Endodermal cell (in vitro differentiated cells): ENCODE measurements at regions not wholly inside any gene's neighbourhood (a gene's known extent, or its start where the extent isn't known, plus 50 kb on each side); places are given as distances from the start of the nearest gene placed in this dataset.

Source experiments
- DNase-seq: peaks from one replicate; pipeline ENCODE4 v3.0.0-alpha.2; 2017
- H3K27ac ChIP-seq: 2 replicates; pipeline ENCODE4 v1.5.1; 2013; ENCODE audit warnings: mild to moderate bottlenecking, low read depth, low read length, moderate library complexity
- H3K27me3 ChIP-seq: 2 replicates; pipeline ENCODE4 v1.6.1; 2013; ENCODE audit warnings: mild to moderate bottlenecking, low read length, moderate library complexity; ENCODE audit not compliant: insufficient read depth, control insufficient read depth, poor library complexity, severe bottlenecking
- H3K36me3 ChIP-seq: 2 replicates; pipeline ENCODE4 v1.7.0; 2013; ENCODE audit warnings: mild to moderate bottlenecking, low read length, moderate library complexity; ENCODE audit not compliant: control insufficient read depth, insufficient read depth
- H3K4me1 ChIP-seq: one replicate; pipeline ENCODE4 v1.7.0; 2013; ENCODE audit warnings: low read length; ENCODE audit not compliant: control insufficient read depth, insufficient read depth
- H3K4me3 ChIP-seq: 2 replicates; pipeline ENCODE4 v1.5.1; 2013; ENCODE audit warnings: mild to moderate bottlenecking, low read length, moderate library complexity
- H3K9ac ChIP-seq: 2 replicates; pipeline ENCODE4 v1.6.1; 2013; ENCODE audit warnings: mild to moderate bottlenecking, low read length, moderate library complexity; ENCODE audit not compliant: poor library complexity, severe bottlenecking; ENCODE audit errors: extremely low read depth
- H3K9me3 ChIP-seq: 2 replicates; pipeline ENCODE4 v1.6.1; 2013; ENCODE audit warnings: mild to moderate bottlenecking, low read length, moderate library complexity; ENCODE audit not compliant: control insufficient read depth
- H3K27ac Mint-ChIP-seq: 2 replicates; pipeline ENCODE4 v1.8.0; 2020; ENCODE audit warnings: mixed read lengths
- H3K27me3 Mint-ChIP-seq: 2 replicates; pipeline ENCODE4 v1.8.0; 2021; ENCODE audit warnings: mild to moderate bottlenecking, mixed read lengths; ENCODE audit not compliant: insufficient read depth
- H3K36me3 Mint-ChIP-seq: 2 replicates; pipeline ENCODE4 v1.8.0; 2020; ENCODE audit warnings: low read depth, mixed read lengths
- H3K4me1 Mint-ChIP-seq: 2 replicates; pipeline ENCODE4 v1.8.0; 2020; ENCODE audit warnings: mixed read lengths
- H3K4me3 Mint-ChIP-seq: 2 replicates; pipeline ENCODE4 v1.8.0; 2020; ENCODE audit warnings: mild to moderate bottlenecking, moderate library complexity, mixed read lengths
- H3K9me3 Mint-ChIP-seq: 2 replicates; pipeline ENCODE4 v1.8.0; 2020; ENCODE audit warnings: mild to moderate bottlenecking, mixed read lengths
- CTCF ChIP-seq: fragments of 200-600 bp; sonication (generic); conservative IDR thresholded peaks from 2 replicates; pipeline ENCODE4 v1.5.0; 2021; ENCODE audit warnings: antibody characterized with exemption, mild to moderate bottlenecking
- WGBS, 2 experiments: methylation state at CpG; one replicate each; pipeline versions ENCODE4 v1.1.5 to v1.1.7; 2013; ENCODE audit warnings: missing lambda C conversion rate in 2 of 2, mixed read lengths in 1 of 2; ENCODE audit not compliant: insufficient coverage in 1 of 2, insufficient read length in 1 of 2; 5-methylcytosine and 5-hydroxymethylcytosine counted together

DNA sequence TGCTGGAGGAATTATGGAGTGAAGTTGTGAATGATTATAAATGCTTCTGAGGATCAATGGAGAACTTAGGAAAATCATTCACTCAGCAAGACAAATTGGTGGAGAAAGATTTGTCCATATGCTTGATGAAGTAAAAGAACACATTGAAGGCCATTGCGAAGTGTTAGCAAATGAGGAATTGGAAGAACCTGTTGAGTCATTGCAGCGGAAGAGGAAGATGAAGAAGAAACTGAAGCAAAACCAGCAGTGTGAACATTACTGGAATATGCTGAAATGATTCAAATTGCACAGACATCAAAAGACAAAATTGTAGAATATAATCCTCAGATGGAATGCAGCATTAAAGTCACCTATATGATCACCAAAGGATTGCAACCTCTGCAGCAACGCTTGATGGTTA, 168.1 kb downstream of the ADAMTS15 start:
- TF ChIP-seq CTCF = no peak

DNA sequence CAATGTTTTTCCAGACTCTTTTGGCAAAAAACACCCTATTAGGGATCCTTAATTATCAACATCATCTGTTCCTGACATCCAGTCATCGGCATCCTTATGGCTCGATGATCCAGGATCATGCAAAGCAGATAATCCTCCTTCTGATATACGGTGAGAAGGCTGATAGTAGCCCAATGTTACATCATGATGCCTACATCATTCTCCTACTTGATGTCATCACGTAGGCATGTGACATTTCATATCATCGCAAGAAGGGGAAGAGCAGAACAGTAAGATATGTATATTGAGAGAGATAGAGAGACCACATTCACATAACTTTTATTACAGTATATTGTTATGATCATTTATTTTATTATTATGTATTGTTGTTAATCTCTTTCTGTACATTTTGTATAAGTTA, 168.6 kb downstream of the ADAMTS15 start:
- no peaks in the 10 kb centered on the region for H3K36me3 Mint-ChIP-seq
- H3K4me1 Mint-ChIP-seq = no peaks in the 10 kb centered on the region
- H3K27ac ChIP-seq = no peak overlapping the region
- DNase-seq = no peak
- TF ChIP-seq CTCF = no peak
- H3K4me3 Mint-ChIP-seq = no peak overlapping the region
- no peaks in the 10 kb centered on the region for H3K4me1 ChIP-seq
- WGBS, 2 experiments = 88 to 100% methylated on average over 3 of the region's 5 CpGs
- H3K9me3 ChIP-seq = no peaks in the 10 kb centered on the region
- H3K36me3 ChIP-seq = no peaks in the 10 kb centered on the region
- no peak overlapping the region for H3K27ac Mint-ChIP-seq
- H3K9me3 Mint-ChIP-seq = no peaks in the 10 kb centered on the region
- H3K9ac ChIP-seq = no peak overlapping the region
- H3K27me3 Mint-ChIP-seq = peaks cover 1% of the 10 kb centered on the region
- H3K4me3 ChIP-seq = no peak overlapping the region
- H3K27me3 ChIP-seq = no peaks in the 10 kb centered on the region

More for the DNA sequence above, 168.1 kb downstream of the ADAMTS15 start:
- H3K4me1 ChIP-seq = no peaks in the 10 kb centered on the region
- Mint-ChIP-seq H3K9me3 (no peaks in the 10 kb centered on the region), H3K4me1 (no peaks in the 10 kb centered on the region), H3K27me3 (peaks cover 1% of the 10 kb centered on the region), H3K27ac (no peak overlapping the region), H3K36me3 (no peaks in the 10 kb centered on the region), H3K4me3 (no peak overlapping the region)
- no peak overlapping the region for H3K4me3 ChIP-seq
- no peaks in the 10 kb centered on the region for H3K27me3 ChIP-seq
- no peak overlapping the region for H3K27ac ChIP-seq
- no peaks in the 10 kb centered on the region for H3K36me3 ChIP-seq
- no peaks in the 10 kb centered on the region for H3K9me3 ChIP-seq
- 93 to 99% methylated on average over 3 of the region's 3 CpGs for WGBS, 2 experiments
- no peak overlapping the region for H3K9ac ChIP-seq
- DNase-seq = no peak

GRCh38 chr11:130620548-130620947, 172.1 kb downstream of the ADAMTS15 start:
- no peak overlapping the region for H3K27ac Mint-ChIP-seq
- no peaks in the 10 kb centered on the region for H3K4me1 ChIP-seq
- H3K9ac ChIP-seq = no peak overlapping the region
- no peaks in the 10 kb centered on the region for H3K9me3 Mint-ChIP-seq
- H3K27me3 ChIP-seq = no peaks in the 10 kb centered on the region
- no peak overlapping the region for H3K4me3 ChIP-seq
- 89 to 93% methylated on average over 4 of the region's 4 CpGs for WGBS, 2 experiments
- H3K4me3 Mint-ChIP-seq = no peak overlapping the region
- H3K4me1 Mint-ChIP-seq = peaks cover 4% of the 10 kb centered on the region
- TF ChIP-seq CTCF = no peak
- DNase-seq = no peak
- H3K27me3 Mint-ChIP-seq = peaks cover 1% of the 10 kb centered on the region
- H3K36me3 Mint-ChIP-seq = no peaks in the 10 kb centered on the region
- H3K9me3 ChIP-seq = no peaks in the 10 kb centered on the region
- no peaks in the 10 kb centered on the region for H3K36me3 ChIP-seq
- no peak overlapping the region for H3K27ac ChIP-seq
